ENCODE measurements at regions not wholly inside any gene's neighbourhood (a gene's known extent, or its start where the extent isn't known, plus 50 kb on each side); places are given as distances from the start of the nearest gene placed in this dataset.

DNA sequence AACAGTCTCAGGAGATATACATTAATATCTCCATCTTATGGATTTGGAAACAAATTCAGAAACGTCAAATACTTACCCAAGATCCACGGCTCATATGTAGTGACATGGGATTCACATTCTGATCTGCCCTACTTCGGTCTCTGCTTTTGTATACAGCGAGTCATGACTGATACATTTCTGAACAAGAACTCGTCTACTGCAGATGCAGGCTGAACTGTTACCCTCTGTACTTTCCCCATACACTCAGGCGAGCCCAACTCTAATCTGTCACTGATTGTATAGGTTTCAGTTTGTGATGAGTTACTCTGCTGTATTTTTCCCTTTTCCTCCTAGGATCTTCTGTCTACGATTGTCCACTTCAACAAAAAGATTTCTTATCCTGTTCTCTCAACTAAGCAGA lies 441.6 kb downstream of the CCDC91 start:
- TF ChIP-seq CEBPB (IDR thresholded peaks at IDR 0.05): no peak
- TF ChIP-seq, protein P1, sequence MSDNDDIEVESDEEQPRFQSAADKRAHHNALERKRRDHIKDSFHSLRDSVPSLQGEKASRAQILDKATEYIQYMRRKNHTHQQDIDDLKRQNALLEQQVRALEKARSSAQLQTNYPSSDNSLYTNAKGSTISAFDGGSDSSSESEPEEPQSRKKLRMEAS (IDR thresholded peaks at IDR 0.05): no peak
- TF ChIP-seq YY1 (IDR thresholded peaks at IDR 0.05; ENCODE audit: low read depth): no peak
- TF ChIP-seq ZBTB7A (IDR thresholded peaks at IDR 0.05; ENCODE audit: low read depth): no peak
- no peak for TF ChIP-seq TAF1 (IDR thresholded peaks at IDR 0.05; ENCODE audit: low read depth)
- TF ChIP-seq NFIC (IDR thresholded peaks at IDR 0.05): no peak
- no peak for TF ChIP-seq USF1 (IDR thresholded peaks at IDR 0.05)
- TF ChIP-seq TCF12 (IDR thresholded peaks at IDR 0.05; ENCODE audit: low read depth): no peak

DNA sequence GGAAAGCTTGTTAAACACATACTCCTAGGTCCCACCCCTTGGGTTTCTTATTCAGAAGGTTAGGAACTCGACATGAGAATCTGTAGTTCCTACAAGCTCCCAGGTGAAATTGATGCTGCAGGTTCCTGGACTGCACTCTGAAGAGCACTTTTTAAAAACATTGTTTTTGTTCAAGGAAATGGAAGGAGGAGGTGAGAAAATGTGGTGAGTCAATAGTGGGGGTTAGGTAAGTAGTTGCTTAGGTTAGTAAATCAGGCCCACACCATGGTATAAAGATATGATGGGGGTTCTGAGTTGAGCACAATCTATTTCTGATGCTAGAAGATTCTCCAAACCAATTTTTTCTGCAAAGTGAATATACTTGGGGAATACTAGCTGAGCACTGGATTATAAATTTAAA lies 450.3 kb downstream of the CCDC91 start:
- no peak for TF ChIP-seq RAD21 (IDR thresholded peaks at IDR 0.05; ENCODE audit: low read depth)
- no peak for TF ChIP-seq USF1 (IDR thresholded peaks at IDR 0.05)

DNA sequence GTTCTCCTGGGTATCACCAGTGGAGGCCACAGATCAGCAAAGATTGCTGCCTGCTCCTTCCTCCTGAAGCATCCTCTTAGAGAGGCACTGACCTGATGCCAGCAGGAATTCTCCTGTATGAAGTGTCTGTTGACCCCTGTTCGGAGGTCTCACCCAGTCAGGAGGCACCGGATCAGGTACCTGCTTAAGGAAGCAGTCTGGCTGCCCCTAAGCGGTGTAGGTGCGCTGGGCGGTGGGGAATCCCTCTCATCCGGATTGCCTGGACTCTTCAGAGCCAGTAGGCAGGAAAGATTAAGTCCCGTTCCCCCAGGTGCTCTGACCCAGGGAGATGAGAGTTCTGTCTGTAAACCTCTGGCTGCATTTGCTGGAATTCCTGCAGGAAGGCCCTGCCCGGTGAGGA lies 455.2 kb downstream of the CCDC91 start:
- TF ChIP-seq USF1 (IDR thresholded peaks at IDR 0.05): no peak

DNA sequence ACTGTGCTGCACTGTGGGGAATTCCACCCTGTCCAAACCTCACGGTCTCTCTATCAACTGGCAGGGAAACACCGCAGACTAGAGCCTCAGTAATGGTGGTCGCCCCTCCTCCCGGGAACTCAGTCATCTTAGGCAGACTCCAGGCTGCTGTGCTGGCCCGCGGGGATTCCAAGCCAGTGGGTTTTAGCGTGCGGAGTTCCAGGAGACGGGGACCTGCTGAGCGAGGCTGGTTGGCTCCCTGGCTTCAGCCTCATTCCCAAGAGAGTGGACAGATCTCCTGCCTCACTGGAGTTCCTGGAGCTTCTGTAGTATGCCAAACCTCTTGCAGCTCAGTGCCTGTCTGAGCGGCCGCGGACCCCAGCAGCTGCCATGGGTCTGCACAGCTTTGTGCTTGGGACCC lies 455.6 kb downstream of the CCDC91 start:
- TF ChIP-seq, protein P1 (IDR thresholded peaks at IDR 0.05): no peak
- TF ChIP-seq NFIC (IDR thresholded peaks at IDR 0.05): no peak
- TF ChIP-seq TCF12 (IDR thresholded peaks at IDR 0.05; ENCODE audit: low read depth): no peak
- TF ChIP-seq CREB1 (IDR thresholded peaks at IDR 0.05; ENCODE audit: low read depth): no peak
- TF ChIP-seq TAF1 (IDR thresholded peaks at IDR 0.05; ENCODE audit: low read depth): no peak
- no peak for TF ChIP-seq EGR1 (IDR thresholded peaks at IDR 0.05)
- no peak for TF ChIP-seq CEBPB (IDR thresholded peaks at IDR 0.05)
- no peak for TF ChIP-seq RAD21 (IDR thresholded peaks at IDR 0.05; ENCODE audit: low read depth)
- TF ChIP-seq FOXM1 (IDR thresholded peaks at IDR 0.05; ENCODE audit: borderline replicate concordance, low read depth): no peak
- no peak for TF ChIP-seq ZBTB7A (IDR thresholded peaks at IDR 0.05; ENCODE audit: low read depth)
- no peak for TF ChIP-seq REST (IDR thresholded peaks at IDR 0.05; ENCODE audit: low read depth)
- TF ChIP-seq TEAD4 (IDR thresholded peaks at IDR 0.05): no peak
- TF ChIP-seq USF1 (IDR thresholded peaks at IDR 0.05): no peak
- TF ChIP-seq YY1 (IDR thresholded peaks at IDR 0.05; ENCODE audit: low read depth): no peak
- TF ChIP-seq EP300 (IDR thresholded peaks at IDR 0.05; ENCODE audit: borderline replicate concordance): no peak

DNA sequence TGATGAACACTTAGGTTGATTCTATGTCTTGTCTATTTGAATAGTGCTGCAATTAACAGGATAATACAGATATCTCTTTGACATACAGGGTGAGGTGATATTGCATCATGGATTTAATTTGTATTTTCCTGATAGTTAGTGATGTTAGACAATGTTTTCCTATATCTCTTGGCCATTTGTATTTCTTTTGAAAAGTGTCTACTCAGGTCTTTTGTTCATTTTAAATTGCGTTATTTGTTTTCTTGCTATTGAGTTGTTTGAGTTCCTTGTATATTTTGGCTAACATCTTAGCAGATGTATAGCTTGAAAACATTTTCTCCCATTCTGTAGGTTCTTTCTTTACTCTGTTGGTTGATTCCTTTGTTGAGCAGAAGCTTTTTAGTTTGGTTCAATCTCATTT lies 460.6 kb downstream of the CCDC91 start:
- TF ChIP-seq YY1 (IDR thresholded peaks at IDR 0.05; ENCODE audit: low read depth) (no peak), NFIC (IDR thresholded peaks at IDR 0.05) (no peak), EGR1 (IDR thresholded peaks at IDR 0.05) (no peak), TCF12 (IDR thresholded peaks at IDR 0.05; ENCODE audit: low read depth) (no peak), USF1 (IDR thresholded peaks at IDR 0.05) (no peak), RAD21 (IDR thresholded peaks at IDR 0.05; ENCODE audit: low read depth) (no peak), CEBPB (IDR thresholded peaks at IDR 0.05) (no peak), REST (IDR thresholded peaks at IDR 0.05; ENCODE audit: low read depth) (no peak), TEAD4 (IDR thresholded peaks at IDR 0.05) (no peak), FOXM1 (IDR thresholded peaks at IDR 0.05; ENCODE audit: borderline replicate concordance, low read depth) (no peak), CREB1 (IDR thresholded peaks at IDR 0.05; ENCODE audit: low read depth) (no peak), ZBTB7A (IDR thresholded peaks at IDR 0.05; ENCODE audit: low read depth) (no peak)
- TF ChIP-seq, protein P1 (IDR thresholded peaks at IDR 0.05): no peak

All from Ishikawa (cell line).